Mesendoderm (in vitro differentiated cells): ENCODE measurements at regions not wholly inside any gene's neighbourhood (a gene's known extent, or its start where the extent isn't known, plus 50 kb on each side); places are given as distances from the start of the nearest gene placed in this dataset.

Source experiments
- DNase-seq: peaks from one replicate; pipeline ENCODE4 v3.0.0; 2013
- H2AK5ac ChIP-seq: 2 replicates; pipeline ENCODE4 v1.6.1; 2013; ENCODE audit warnings: low read length, inconsistent platforms
- H2BK120ac ChIP-seq: 2 replicates; pipeline ENCODE4 v1.6.1; 2013; ENCODE audit warnings: low read depth, mild to moderate bottlenecking, low read length, moderate library complexity, mixed read lengths
- H2BK15ac ChIP-seq: replicated peaks from 2 replicates; pipeline ENCODE4 v1.6.1; 2013; ENCODE audit warnings: low read depth, mild to moderate bottlenecking, moderate library complexity
- H2BK5ac ChIP-seq: 2 replicates; pipeline ENCODE4 v1.6.1; 2013; ENCODE audit warnings: low read length, inconsistent platforms
- H3K18ac ChIP-seq: 2 replicates; pipeline ENCODE4 v1.6.1; 2013; ENCODE audit warnings: mild to moderate bottlenecking, low read length, mixed read lengths
- H3K23ac ChIP-seq: one replicate; pipeline ENCODE4 v1.6.1; 2013; ENCODE audit warnings: low read length
- H3K27ac ChIP-seq: 2 replicates; pipeline ENCODE4 v1.5.1; 2013; ENCODE audit warnings: low read depth, mild to moderate bottlenecking, inconsistent platforms, low read length, moderate library complexity
- H3K27me3 ChIP-seq: 2 replicates; pipeline ENCODE4 v1.6.1; 2013; ENCODE audit warnings: low read length, control low read depth, mild to moderate bottlenecking, inconsistent platforms; ENCODE audit not compliant: insufficient read depth, poor library complexity
- H3K36me3 ChIP-seq: 2 replicates; pipeline ENCODE4 v1.6.1; 2013; ENCODE audit warnings: low read length, inconsistent platforms; ENCODE audit not compliant: control insufficient read depth, insufficient read depth
- H3K4ac ChIP-seq: one replicate; pipeline ENCODE4 v1.6.1; 2013; ENCODE audit warnings: low read depth, mild to moderate bottlenecking, low read length, moderate library complexity
- H3K4me1 ChIP-seq: 2 replicates; pipeline ENCODE4 v1.6.1; 2013; ENCODE audit warnings: low read depth, low read length, inconsistent platforms; ENCODE audit not compliant: control insufficient read depth
- H3K4me2 ChIP-seq: 2 replicates; pipeline ENCODE4 v1.6.1; 2013; ENCODE audit warnings: low read length
- H3K4me3 ChIP-seq: 2 replicates; pipeline ENCODE4 v1.5.1; 2013; ENCODE audit warnings: mild to moderate bottlenecking, low read length
- H3K56ac ChIP-seq: one replicate; pipeline ENCODE4 v1.6.1; 2013; ENCODE audit warnings: low read length
- H3K79me1 ChIP-seq: 2 replicates; pipeline ENCODE4 v1.6.1; 2013; ENCODE audit warnings: low read length, inconsistent platforms
- H3K79me2 ChIP-seq: 2 replicates; pipeline ENCODE4 v1.6.1; 2013; ENCODE audit warnings: mild to moderate bottlenecking, low read length; ENCODE audit not compliant: control insufficient read depth, insufficient read depth
- H3K9ac ChIP-seq: 2 replicates; pipeline ENCODE4 v1.6.1; 2013; ENCODE audit warnings: low read length, inconsistent platforms
- H4K5ac ChIP-seq: one replicate; pipeline ENCODE4 v1.6.1; 2013; ENCODE audit warnings: low read length
- H4K8ac ChIP-seq: one replicate; pipeline ENCODE4 v1.6.1; 2013; ENCODE audit warnings: low read depth, mild to moderate bottlenecking, control low read depth, low read length, moderate library complexity
- WGBS: extraction: QIAGEN DNeasy Blood & Tissue Kit; methylation state at CpG from one replicate; pipeline ENCODE4 v1.1.7; 2013; ENCODE audit warnings: low lambda C conversion rate, missing lambda C conversion rate; ENCODE audit not compliant: insufficient coverage; ENCODE audit errors: extremely low coverage; 5-methylcytosine and 5-hydroxymethylcytosine counted together

DNA sequence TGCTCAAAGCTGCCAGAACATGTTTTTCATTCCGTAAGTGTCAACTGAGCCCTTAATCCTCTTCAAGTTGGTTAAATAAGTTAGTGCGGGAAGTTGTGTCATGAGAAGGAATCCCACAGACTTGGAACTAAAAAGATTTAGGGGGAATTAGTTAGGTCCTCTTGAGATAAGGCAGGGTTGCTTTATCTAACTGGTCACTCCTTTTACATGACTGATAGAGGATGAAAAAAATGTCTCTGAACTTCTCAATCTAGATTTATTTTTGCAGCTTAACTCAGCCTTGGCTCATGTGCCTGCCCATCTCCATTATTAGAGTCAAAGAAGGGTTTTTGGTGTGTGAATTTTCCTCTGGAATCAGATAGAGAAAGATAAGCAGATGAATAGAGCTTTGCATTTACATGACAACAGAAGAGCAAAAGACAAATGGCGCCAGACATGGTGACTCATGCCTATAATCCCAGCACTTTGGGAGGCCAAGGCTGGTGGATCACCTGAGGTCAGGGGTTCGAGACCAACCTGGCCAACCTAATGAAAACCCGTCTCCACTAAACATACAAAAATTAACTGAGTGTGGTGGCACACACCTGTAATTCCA, 882.9 kb downstream of the RPA4 start:
- no peak overlapping the region for H3K4me2 ChIP-seq

GRCh38 chrX:97787311-97787710, 903.6 kb downstream of the RPA4 start:
- Histone ChIP-seq H3K9ac (no peak overlapping the region), H3K79me2 (no peaks in the 10 kb centered on the region), H3K27ac (no peak overlapping the region), H3K27me3 (no peaks in the 10 kb centered on the region), H4K8ac (no peak overlapping the region), H3K4me2 (no peak overlapping the region), H2BK5ac (no peak overlapping the region), H3K23ac (no peak overlapping the region), H4K5ac (no peak overlapping the region), H2BK120ac (no peak overlapping the region), H3K79me1 (no peaks in the 10 kb centered on the region), H3K36me3 (no peaks in the 10 kb centered on the region), H3K56ac (no peak overlapping the region), H3K4me1 (no peaks in the 10 kb centered on the region), H3K4me3 (no peak overlapping the region), H3K4ac (no peak overlapping the region), H2BK15ac (no peak overlapping the region), H2AK5ac (no peak overlapping the region), H3K18ac (no peak overlapping the region)
- DNase-seq, result no peak
- no CpG with 5 or more reads among the region's 2 CpGs for WGBS

More for the DNA sequence above, 882.9 kb downstream of the RPA4 start:
- Histone ChIP-seq H4K5ac (no peak overlapping the region), H3K56ac (no peak overlapping the region), H3K79me1 (no peaks in the 10 kb centered on the region), H3K79me2 (no peaks in the 10 kb centered on the region), H3K4me1 (no peaks in the 10 kb centered on the region), H4K8ac (no peak overlapping the region), H3K4me3 (no peak overlapping the region), H3K9ac (no peak overlapping the region), H3K27ac (no peak overlapping the region), H2BK5ac (no peak overlapping the region), H2BK15ac (no peak overlapping the region), H2BK120ac (no peak overlapping the region), H2AK5ac (no peak overlapping the region), H3K27me3 (no peaks in the 10 kb centered on the region), H3K4ac (no peak overlapping the region), H3K23ac (no peak overlapping the region), H3K36me3 (no peaks in the 10 kb centered on the region), H3K18ac (no peak overlapping the region)
- DNase-seq, result peak; percentile 74
- WGBS, result no CpG with 5 or more reads among the region's 5 CpGs

DNA sequence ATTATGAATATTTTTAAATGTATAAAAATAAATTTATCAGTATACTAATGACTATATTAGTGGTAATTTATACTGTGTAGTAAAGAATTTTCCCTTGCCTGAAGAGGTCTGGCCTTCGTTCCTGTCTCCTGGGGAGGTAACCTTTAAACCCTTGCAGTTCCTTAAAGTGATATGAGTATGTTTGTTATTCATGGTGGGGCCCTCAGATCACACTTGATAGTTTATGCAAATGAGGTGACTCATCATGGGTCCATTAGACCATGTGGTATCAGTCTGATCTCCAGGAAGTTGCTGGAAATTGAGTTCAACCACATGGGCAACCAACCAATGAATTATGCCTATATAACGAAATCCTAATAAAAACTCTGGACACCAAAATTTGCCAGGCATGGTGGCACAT, 904.1 kb downstream of the RPA4 start:
- no CpG with 5 or more reads among the region's 2 CpGs for WGBS
- Histone ChIP-seq H2BK15ac (no peak overlapping the region), H3K9ac (no peak overlapping the region), H3K4me3 (no peak overlapping the region), H3K56ac (no peak overlapping the region), H3K4me2 (no peak overlapping the region), H2BK120ac (no peak overlapping the region), H3K4me1 (no peaks in the 10 kb centered on the region), H4K5ac (no peak overlapping the region), H4K8ac (no peak overlapping the region), H3K79me2 (no peaks in the 10 kb centered on the region), H3K27me3 (no peaks in the 10 kb centered on the region), H3K27ac (no peak overlapping the region), H3K36me3 (no peaks in the 10 kb centered on the region), H2BK5ac (no peak overlapping the region), H3K18ac (no peak overlapping the region), H3K23ac (no peak overlapping the region), H3K4ac (no peak overlapping the region), H2AK5ac (no peak overlapping the region), H3K79me1 (no peaks in the 10 kb centered on the region)
- DNase-seq, result peak; percentile 10

DNA sequence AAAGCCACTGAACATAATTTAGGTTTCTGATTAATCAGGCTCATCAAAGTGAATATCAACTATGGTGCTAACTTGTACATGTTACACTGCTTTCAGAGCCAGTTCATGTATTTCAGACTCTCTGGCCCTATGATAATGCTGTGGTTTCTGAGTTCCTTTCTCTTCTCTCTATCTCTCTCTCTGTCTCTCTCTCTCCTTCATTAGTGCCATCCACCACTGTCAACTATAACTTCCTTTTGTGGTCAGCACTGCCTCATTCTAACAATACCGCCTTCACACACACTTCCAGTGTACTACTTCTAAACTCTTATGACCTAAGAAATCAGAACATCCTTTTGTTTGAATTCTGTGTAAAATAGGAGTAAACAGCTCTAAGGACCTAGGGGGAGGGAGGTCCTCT, 907.1 kb downstream of the RPA4 start:
- no peak for DNase-seq
- no CpG with 5 or more reads among the region's 1 CpG for WGBS
- no peaks in the 10 kb centered on the region for H3K4me1 ChIP-seq

DNA sequence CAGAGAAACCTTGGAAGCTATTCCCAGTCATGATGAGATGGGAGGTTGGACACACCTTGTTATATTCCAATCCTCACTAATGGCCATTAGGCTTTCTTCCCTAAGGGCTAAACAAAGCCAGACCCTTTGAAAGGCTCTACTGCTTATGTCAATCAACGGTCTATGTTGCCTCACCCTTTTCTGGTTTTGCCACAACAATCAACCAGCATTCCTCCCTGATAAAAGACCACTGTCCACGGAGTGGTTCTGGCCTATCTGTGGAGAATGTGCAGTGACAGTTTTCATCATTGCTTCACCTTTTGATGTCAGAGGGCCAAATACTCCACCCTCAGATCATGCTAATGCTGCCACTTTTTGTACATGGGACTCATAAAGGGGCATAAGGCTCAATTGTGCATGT, 913.4 kb downstream of the RPA4 start:
- no peak overlapping the region for H2AK5ac ChIP-seq
- H3K4me1 ChIP-seq, result no peaks in the 10 kb centered on the region
- no peak overlapping the region for H3K4me2 ChIP-seq

More for the DNA sequence above, 907.1 kb downstream of the RPA4 start:
- Histone ChIP-seq H3K27me3 (no peaks in the 10 kb centered on the region), H3K27ac (no peak overlapping the region), H3K23ac (no peak overlapping the region), H2AK5ac (no peak overlapping the region), H3K56ac (no peak overlapping the region), H4K5ac (no peak overlapping the region), H3K4me3 (no peak overlapping the region), H3K18ac (no peak overlapping the region), H2BK15ac (no peak overlapping the region), H2BK5ac (no peak overlapping the region), H3K79me2 (no peaks in the 10 kb centered on the region), H3K36me3 (no peaks in the 10 kb centered on the region), H3K4ac (no peak overlapping the region), H3K79me1 (no peaks in the 10 kb centered on the region), H3K4me2 (no peak overlapping the region), H3K9ac (no peak overlapping the region), H4K8ac (no peak overlapping the region), H2BK120ac (no peak overlapping the region)

GRCh38 chrX:97806238-97806637, 922.5 kb downstream of the RPA4 start:
- DNase-seq, result no peak
- no peak overlapping the region for H4K8ac ChIP-seq
- H3K18ac ChIP-seq, result no peak overlapping the region
- no peaks in the 10 kb centered on the region for H3K36me3 ChIP-seq
- H3K23ac ChIP-seq, result no peak overlapping the region
- no peak overlapping the region for H3K56ac ChIP-seq
- no peak overlapping the region for H2BK120ac ChIP-seq
- no peaks in the 10 kb centered on the region for H3K79me2 ChIP-seq
- H2BK15ac ChIP-seq, result no peak overlapping the region
- no CpG with 5 or more reads among the region's 3 CpGs for WGBS
- H3K4me2 ChIP-seq, result no peak overlapping the region
- H3K9ac ChIP-seq, result no peak overlapping the region
- no peak overlapping the region for H3K4me3 ChIP-seq
- no peak overlapping the region for H4K5ac ChIP-seq
- no peak overlapping the region for H3K4ac ChIP-seq
- H3K27me3 ChIP-seq, result no peaks in the 10 kb centered on the region
- H3K79me1 ChIP-seq, result no peaks in the 10 kb centered on the region
- H2BK5ac ChIP-seq, result no peak overlapping the region
- no peak overlapping the region for H3K27ac ChIP-seq
- H3K4me1 ChIP-seq, result no peaks in the 10 kb centered on the region
- H2AK5ac ChIP-seq, result no peak overlapping the region

More for the DNA sequence above, 913.4 kb downstream of the RPA4 start:
- Histone ChIP-seq H3K79me2 (no peaks in the 10 kb centered on the region), H3K18ac (no peak overlapping the region), H4K8ac (no peak overlapping the region), H3K23ac (no peak overlapping the region), H3K36me3 (no peaks in the 10 kb centered on the region), H2BK15ac (no peak overlapping the region), H2BK5ac (no peak overlapping the region), H3K9ac (no peak overlapping the region), H3K79me1 (no peaks in the 10 kb centered on the region), H3K27ac (no peak overlapping the region), H3K4ac (no peak overlapping the region), H4K5ac (no peak overlapping the region), H3K56ac (no peak overlapping the region), H3K4me3 (no peak overlapping the region), H2BK120ac (no peak overlapping the region), H3K27me3 (no peaks in the 10 kb centered on the region)
- WGBS, result no CpG with 5 or more reads among the region's 2 CpGs
- no peak for DNase-seq
